ENCODE measurements at regions not wholly inside any gene's neighbourhood (a gene's known extent, or its start where the extent isn't known, plus 50 kb on each side); places are given as distances from the start of the nearest gene placed in this dataset.

DNA sequence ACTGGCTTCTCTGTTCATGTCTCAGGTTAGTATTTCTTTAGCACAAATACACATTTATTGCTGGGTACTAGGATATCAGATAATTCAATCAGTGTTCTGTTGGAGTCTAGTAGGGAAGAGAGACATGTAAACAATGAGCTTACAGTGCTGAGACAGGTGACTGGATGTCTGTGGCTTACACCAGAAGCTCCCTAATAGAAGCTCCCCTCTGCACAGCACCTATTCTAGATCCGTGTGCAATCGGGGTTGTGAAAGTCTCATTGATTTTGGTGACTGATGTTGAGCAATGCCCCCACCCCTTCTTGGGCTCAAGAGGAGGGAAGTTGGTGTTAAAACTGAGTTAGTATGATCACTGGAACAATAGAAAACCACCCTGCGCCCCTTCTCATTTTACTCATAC is 279.2 kb downstream of the RPS6KC1 start:
- Mint-ChIP-seq H3K36me3 (ENCODE audit: insufficient read depth) (no peaks in the 10 kb centered on the region), H3K27ac (no peak overlapping the region), H3K4me1 (ENCODE audit: low read depth) (no peaks in the 10 kb centered on the region), H3K27me3 (peaks cover 3% of the 10 kb centered on the region), H3K9me3 (ENCODE audit: low read depth) (no peaks in the 10 kb centered on the region), H3K4me3 (ENCODE audit: low read depth) (no peak overlapping the region)
- TF ChIP-seq, protein P1, sequence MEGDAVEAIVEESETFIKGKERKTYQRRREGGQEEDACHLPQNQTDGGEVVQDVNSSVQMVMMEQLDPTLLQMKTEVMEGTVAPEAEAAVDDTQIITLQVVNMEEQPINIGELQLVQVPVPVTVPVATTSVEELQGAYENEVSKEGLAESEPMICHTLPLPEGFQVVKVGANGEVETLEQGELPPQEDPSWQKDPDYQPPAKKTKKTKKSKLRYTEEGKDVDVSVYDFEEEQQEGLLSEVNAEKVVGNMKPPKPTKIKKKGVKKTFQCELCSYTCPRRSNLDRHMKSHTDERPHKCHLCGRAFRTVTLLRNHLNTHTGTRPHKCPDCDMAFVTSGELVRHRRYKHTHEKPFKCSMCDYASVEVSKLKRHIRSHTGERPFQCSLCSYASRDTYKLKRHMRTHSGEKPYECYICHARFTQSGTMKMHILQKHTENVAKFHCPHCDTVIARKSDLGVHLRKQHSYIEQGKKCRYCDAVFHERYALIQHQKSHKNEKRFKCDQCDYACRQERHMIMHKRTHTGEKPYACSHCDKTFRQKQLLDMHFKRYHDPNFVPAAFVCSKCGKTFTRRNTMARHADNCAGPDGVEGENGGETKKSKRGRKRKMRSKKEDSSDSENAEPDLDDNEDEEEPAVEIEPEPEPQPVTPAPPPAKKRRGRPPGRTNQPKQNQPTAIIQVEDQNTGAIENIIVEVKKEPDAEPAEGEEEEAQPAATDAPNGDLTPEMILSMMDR (IDR thresholded peaks at IDR 0.05; ENCODE audit: unreplicated experiment): no peak
- no peak for DNase-seq (ENCODE audit: low spot score, unreplicated experiment)

- H3K4me3 Mint-ChIP-seq (ENCODE audit: low read depth): no peak overlapping the region
- no peaks in the 10 kb centered on the region for H3K4me1 Mint-ChIP-seq (ENCODE audit: low read depth)
- no peaks in the 10 kb centered on the region for H3K9me3 Mint-ChIP-seq (ENCODE audit: low read depth)
- TF ChIP-seq, protein P1 (IDR thresholded peaks at IDR 0.05; ENCODE audit: unreplicated experiment): no peak
- DNase-seq (ENCODE audit: low spot score, unreplicated experiment): no peak
- no peaks in the 10 kb centered on the region for H3K27me3 Mint-ChIP-seq
- H3K27ac Mint-ChIP-seq: no peak overlapping the region
- no peaks in the 10 kb centered on the region for H3K36me3 Mint-ChIP-seq (ENCODE audit: insufficient read depth)
These were observed 280.7 kb downstream of the RPS6KC1 start for GRCh38 chr1:213331631-213332175.

DNA sequence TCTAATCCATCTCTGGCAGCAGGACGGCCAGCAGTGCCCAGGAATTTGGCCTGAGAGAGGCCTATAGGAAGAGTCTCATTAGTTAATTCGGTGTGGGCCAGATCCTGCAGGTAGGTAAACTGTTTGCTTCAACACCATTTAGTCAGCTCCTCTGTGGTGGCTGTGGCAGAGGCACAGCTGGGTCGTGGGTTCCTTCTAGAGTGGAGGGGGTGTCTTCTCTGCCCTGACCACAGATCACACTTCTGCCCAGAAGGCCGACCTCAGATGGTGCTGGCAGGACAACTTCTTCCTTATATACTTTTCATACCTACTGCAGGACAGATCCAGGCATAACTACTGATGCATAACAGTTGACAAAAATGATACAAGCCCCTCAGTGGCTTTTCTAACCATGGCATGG is 281.4 kb downstream of the RPS6KC1 start:
- Mint-ChIP-seq H3K27me3 (no peaks in the 10 kb centered on the region), H3K4me1 (ENCODE audit: low read depth) (peaks cover 2% of the 10 kb centered on the region), H3K9me3 (ENCODE audit: low read depth) (no peaks in the 10 kb centered on the region), H3K27ac (no peak overlapping the region), H3K4me3 (ENCODE audit: low read depth) (no peak overlapping the region), H3K36me3 (ENCODE audit: insufficient read depth) (no peaks in the 10 kb centered on the region)
- no peak for DNase-seq (ENCODE audit: low spot score, unreplicated experiment)
- TF ChIP-seq, protein P1 (IDR thresholded peaks at IDR 0.05; ENCODE audit: unreplicated experiment): no peak

DNA sequence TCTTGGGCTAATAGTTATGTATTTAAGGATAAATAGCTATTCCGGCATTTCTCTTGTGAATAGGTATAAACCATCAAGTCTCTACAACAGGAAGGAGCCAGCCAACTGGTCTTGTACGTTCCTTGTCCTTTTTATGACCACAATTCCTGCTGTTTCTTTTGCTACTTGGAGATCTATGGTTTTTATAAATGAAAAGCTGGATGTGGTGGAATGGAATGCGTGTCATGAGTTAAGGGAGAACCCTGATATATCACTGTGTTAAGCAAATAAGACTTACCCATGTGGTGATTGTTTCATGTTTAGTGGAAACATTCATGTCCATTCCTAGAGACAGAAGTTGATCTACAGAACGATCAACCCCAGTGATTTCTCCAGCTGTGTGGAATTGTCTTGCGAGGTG is 282.1 kb downstream of the RPS6KC1 start:
- no peaks in the 10 kb centered on the region for H3K27me3 Mint-ChIP-seq
- H3K9me3 Mint-ChIP-seq (ENCODE audit: low read depth): no peaks in the 10 kb centered on the region
- no peaks in the 10 kb centered on the region for H3K36me3 Mint-ChIP-seq (ENCODE audit: insufficient read depth)
- peaks cover 2% of the 10 kb centered on the region for H3K4me1 Mint-ChIP-seq (ENCODE audit: low read depth)
- no peak for DNase-seq (ENCODE audit: low spot score, unreplicated experiment)
- TF ChIP-seq, protein P1 (IDR thresholded peaks at IDR 0.05; ENCODE audit: unreplicated experiment): no peak
- H3K4me3 Mint-ChIP-seq (ENCODE audit: low read depth): no peak overlapping the region
- no peak overlapping the region for H3K27ac Mint-ChIP-seq

GRCh38 chr1:213335084-213335483 is 284.0 kb downstream of the RPS6KC1 start:
- TF ChIP-seq, protein P1 (IDR thresholded peaks at IDR 0.05; ENCODE audit: unreplicated experiment): no peak
- H3K4me1 Mint-ChIP-seq (ENCODE audit: low read depth): peaks cover 2% of the 10 kb centered on the region
- DNase-seq (ENCODE audit: low spot score, unreplicated experiment): no peak
- H3K27me3 Mint-ChIP-seq: no peaks in the 10 kb centered on the region
- no peaks in the 10 kb centered on the region for H3K36me3 Mint-ChIP-seq (ENCODE audit: insufficient read depth)
- H3K4me3 Mint-ChIP-seq (ENCODE audit: low read depth): no peak overlapping the region
- no peaks in the 10 kb centered on the region for H3K9me3 Mint-ChIP-seq (ENCODE audit: low read depth)
- no peak overlapping the region for H3K27ac Mint-ChIP-seq

Measured in progenitor cell of endocrine pancreas (in vitro differentiated cells).